Ascending aorta (tissue), 2 donors: ENCODE measurements at regions not wholly inside any gene's neighbourhood (a gene's known extent, or its start where the extent isn't known, plus 50 kb on each side); places are given as distances from the start of the nearest gene placed in this dataset.

ENCODE experiments used
- DNase-seq, 2 donors: peaks; one replicate each; pipeline ENCODE4 v3.0.0-alpha.2; 2019; ENCODE audit warnings: low spot score in 2 of 2
- H3K27ac ChIP-seq, 2 donors: fragments of 200-600 bp; sonication (generic); one replicate each; pipeline ENCODE4 v1.5.1; 2016 to 2017; ENCODE audit warnings: mild to moderate bottlenecking in 1 of 2
- H3K27me3 ChIP-seq: fragments of 200-600 bp; sonication (generic); one replicate; pipeline ENCODE4 v1.5.1; 2017
- H3K36me3 ChIP-seq, 2 donors: fragments of 200-600 bp; sonication (generic); one replicate each; pipeline ENCODE4 v1.5.1; 2016
- H3K4me1 ChIP-seq, 2 donors: fragments of 200-600 bp; sonication (generic); one replicate each; pipeline ENCODE4 v1.5.1; 2016 to 2017; ENCODE audit warnings: mild to moderate bottlenecking in 1 of 2
- H3K4me3 ChIP-seq, 2 donors: fragments of 200-600 bp; sonication (generic); one replicate each; pipeline ENCODE4 v1.5.1; 2016 to 2017; ENCODE audit warnings: mild to moderate bottlenecking in 1 of 2
- H3K9me3 ChIP-seq, 2 donors: fragments of 200-600 bp; sonication (generic); one replicate each; pipeline ENCODE4 v1.5.1; 2016
- intact Hi-C: fragments of 100-400 bp; cut with DNase I; formaldehyde crosslinking; loops from one replicate; pipeline ENCODE4 v1.15.1; 2023
- TF ChIP-seq, protein P1 (sequence below), 3 experiments: fragments of 200-600 bp in 2 of 3; fragments of 450-650 bp in 1 of 3; sonication (generic) in 2 of 3; IDR thresholded peaks; one replicate each; pipeline ENCODE4 v1.5.1; 2016 to 2019; ENCODE audit warnings: antibody characterized with exemption in 3 of 3, mild to moderate bottlenecking in 1 of 3, moderate library complexity in 1 of 3

DNA sequence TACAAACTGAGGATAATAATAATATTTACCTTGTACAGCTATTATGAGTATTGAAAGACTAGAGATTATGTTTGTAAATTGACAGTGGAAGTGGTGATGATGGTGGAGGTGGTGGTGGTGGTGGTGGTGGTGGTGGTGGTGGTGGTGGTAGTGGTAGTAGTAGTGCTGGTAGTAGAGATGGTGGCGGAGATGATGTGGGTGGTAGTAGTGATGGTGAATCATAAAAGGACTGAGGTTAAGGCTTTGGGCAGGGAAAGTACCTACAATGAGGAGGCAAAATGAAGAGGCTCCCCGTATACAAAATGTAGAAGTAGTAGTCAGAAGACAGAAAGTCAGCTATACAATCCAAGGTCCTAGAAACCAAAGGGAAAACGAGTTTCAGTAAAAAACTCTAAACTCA, 214.1 kb downstream of the BCOR start:
- intact Hi-C loops: no loop called here
- H3K4me1 ChIP-seq: no peaks in the 10 kb centered on the region
- DNase-seq: no peak
- H3K36me3 ChIP-seq: no peaks in the 10 kb centered on the region
- no peaks in the 10 kb centered on the region for H3K9me3 ChIP-seq
- no peaks in the 10 kb centered on the region for H3K27me3 ChIP-seq
- H3K27ac ChIP-seq: no peak overlapping the region
- TF ChIP-seq, protein P1, sequence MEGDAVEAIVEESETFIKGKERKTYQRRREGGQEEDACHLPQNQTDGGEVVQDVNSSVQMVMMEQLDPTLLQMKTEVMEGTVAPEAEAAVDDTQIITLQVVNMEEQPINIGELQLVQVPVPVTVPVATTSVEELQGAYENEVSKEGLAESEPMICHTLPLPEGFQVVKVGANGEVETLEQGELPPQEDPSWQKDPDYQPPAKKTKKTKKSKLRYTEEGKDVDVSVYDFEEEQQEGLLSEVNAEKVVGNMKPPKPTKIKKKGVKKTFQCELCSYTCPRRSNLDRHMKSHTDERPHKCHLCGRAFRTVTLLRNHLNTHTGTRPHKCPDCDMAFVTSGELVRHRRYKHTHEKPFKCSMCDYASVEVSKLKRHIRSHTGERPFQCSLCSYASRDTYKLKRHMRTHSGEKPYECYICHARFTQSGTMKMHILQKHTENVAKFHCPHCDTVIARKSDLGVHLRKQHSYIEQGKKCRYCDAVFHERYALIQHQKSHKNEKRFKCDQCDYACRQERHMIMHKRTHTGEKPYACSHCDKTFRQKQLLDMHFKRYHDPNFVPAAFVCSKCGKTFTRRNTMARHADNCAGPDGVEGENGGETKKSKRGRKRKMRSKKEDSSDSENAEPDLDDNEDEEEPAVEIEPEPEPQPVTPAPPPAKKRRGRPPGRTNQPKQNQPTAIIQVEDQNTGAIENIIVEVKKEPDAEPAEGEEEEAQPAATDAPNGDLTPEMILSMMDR (IDR thresholded peaks at IDR 0.05): no peak
- H3K4me3 ChIP-seq: no peak overlapping the region

DNA sequence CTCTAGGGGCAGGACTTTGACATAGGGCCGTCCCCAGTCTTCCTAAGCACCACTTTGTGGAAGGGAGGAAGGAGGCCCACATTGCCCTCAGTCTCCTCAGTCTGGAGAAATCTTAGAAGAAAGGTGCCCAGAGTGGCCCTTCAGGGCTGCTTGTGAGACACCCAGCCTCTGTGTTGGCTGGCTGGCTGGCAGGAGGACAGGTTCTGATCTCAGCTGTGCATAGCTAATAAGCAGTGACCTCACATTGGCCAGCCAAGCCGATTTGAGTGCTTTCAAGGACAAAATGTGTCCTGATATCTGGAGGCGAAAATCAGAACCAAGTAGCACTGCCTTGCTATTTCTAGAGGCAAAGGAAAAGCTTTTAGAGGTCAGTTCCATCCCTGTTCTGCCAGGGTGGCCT, 211.5 kb downstream of the BCOR start:
- TF ChIP-seq, protein P1 (IDR thresholded peaks at IDR 0.05): no peak
- no peaks in the 10 kb centered on the region for H3K4me1 ChIP-seq
- intact Hi-C loops: no loop called here
- no peak overlapping the region for H3K27ac ChIP-seq
- H3K27me3 ChIP-seq: no peaks in the 10 kb centered on the region
- no peaks in the 10 kb centered on the region for H3K9me3 ChIP-seq
- H3K4me3 ChIP-seq: no peak overlapping the region
- H3K36me3 ChIP-seq: no peaks in the 10 kb centered on the region
- DNase-seq: no peak

DNA sequence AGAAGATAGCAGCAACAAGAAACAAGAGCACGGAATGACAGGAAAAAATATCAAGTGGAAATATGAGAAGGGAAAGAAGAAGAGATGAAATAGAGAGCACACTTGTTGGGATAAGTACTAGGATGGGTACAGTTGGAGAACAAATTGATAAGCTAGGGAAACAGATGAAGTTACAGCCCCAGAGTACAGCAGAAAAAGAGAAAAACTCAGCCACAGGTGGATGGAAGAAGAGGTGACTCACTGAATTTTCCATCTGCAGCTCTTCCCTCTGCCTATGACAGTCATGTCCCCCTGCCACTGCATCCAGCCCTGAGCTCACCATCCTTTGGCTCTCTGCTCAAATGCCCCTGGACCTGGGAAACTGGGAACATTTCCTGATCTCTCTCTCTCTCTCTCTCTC, 209.0 kb downstream of the BCOR start:
- Histone ChIP-seq H3K36me3 (no peaks in the 10 kb centered on the region), H3K27me3 (no peaks in the 10 kb centered on the region), H3K27ac (no peak overlapping the region), H3K9me3 (no peaks in the 10 kb centered on the region), H3K4me3 (no peak overlapping the region), H3K4me1 (no peaks in the 10 kb centered on the region)
- TF ChIP-seq, protein P1 (IDR thresholded peaks at IDR 0.05): no peak
- no peak for DNase-seq
- intact Hi-C loops: no loop called here

DNA sequence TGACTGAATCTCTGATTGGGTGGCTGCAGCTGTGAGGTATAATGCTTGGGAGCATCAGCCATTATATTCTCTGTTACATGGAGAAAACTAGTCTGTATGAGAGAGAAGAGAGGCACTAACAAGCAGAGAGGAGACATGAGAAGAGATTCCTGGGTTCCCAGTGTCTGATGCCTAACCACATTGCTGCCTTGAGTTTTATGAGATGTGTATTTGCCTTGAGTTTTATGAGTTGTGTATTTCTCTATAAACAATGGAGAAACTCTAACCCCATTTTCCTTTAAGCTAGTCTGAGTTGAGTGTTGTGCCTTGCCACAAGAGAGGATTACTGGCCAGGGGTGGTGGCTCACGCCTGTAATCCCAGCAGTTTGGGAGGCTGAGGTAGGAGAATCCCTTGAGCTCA, 208.1 kb downstream of the BCOR start:
- intact Hi-C loops: no loop called here
- H3K9me3 ChIP-seq: no peaks in the 10 kb centered on the region
- H3K27me3 ChIP-seq: no peaks in the 10 kb centered on the region
- H3K27ac ChIP-seq: no peak overlapping the region
- H3K36me3 ChIP-seq: no peaks in the 10 kb centered on the region
- DNase-seq: no peak
- H3K4me1 ChIP-seq: no peaks in the 10 kb centered on the region
- TF ChIP-seq, protein P1 (IDR thresholded peaks at IDR 0.05): no peak
- no peak overlapping the region for H3K4me3 ChIP-seq

DNA sequence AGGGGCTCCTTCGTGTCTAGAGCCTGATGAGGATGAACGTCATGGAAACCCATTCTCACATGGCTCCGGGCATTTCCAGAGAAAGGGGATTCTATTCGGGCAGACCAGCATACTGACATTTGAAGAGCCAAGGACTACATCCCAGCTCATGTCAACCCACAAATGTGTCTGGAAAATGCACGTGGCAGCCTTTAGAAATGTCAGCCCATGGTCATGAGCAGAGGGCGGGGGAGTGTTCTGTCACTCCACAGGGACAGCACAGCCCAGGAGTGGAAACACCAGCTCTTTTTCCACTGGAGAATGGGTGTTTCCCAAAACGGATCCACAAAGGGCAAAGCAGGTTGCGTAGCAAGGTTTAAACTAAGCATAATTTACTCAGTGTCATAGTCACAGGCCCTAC, 207.0 kb downstream of the BCOR start:
- H3K36me3 ChIP-seq: no peaks in the 10 kb centered on the region
- intact Hi-C loops: no loop called here
- H3K27me3 ChIP-seq: no peaks in the 10 kb centered on the region
- no peaks in the 10 kb centered on the region for H3K4me1 ChIP-seq
- TF ChIP-seq, protein P1 (IDR thresholded peaks at IDR 0.05): no peak
- no peak overlapping the region for H3K27ac ChIP-seq
- H3K4me3 ChIP-seq: no peak overlapping the region
- no peak for DNase-seq
- H3K9me3 ChIP-seq: no peaks in the 10 kb centered on the region

DNA sequence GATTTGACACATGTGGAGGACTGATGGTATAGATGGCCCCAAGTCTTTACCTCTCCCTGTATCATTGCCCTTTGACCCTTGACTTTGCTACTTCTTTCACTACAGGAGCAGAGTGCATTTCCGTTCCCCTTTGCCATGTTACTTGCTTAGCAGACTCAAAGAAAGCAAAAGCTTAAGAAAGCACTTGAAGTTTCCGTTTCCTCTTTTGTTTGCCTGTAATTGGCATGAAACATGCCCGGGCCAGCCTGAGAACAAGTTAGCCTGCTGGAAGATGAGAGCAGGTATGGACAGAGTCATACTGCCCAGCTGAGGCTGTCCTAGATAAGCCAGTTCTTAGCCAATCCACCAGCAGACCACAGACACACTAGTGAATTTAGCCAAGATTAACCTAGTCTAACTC, 206.0 kb downstream of the BCOR start:
- intact Hi-C loops: no loop called here
- Histone ChIP-seq H3K4me3 (no peak overlapping the region), H3K36me3 (no peaks in the 10 kb centered on the region), H3K4me1 (no peaks in the 10 kb centered on the region), H3K27ac (no peak overlapping the region), H3K9me3 (no peaks in the 10 kb centered on the region), H3K27me3 (no peaks in the 10 kb centered on the region)
- no peak for DNase-seq
- TF ChIP-seq, protein P1 (IDR thresholded peaks at IDR 0.05): no peak
